ENCODE measurements at regions not wholly inside any gene's neighbourhood (a gene's known extent, or its start where the extent isn't known, plus 50 kb on each side); places are given as distances from the start of the nearest gene placed in this dataset.

GRCh38 chr18:39057423-39058064 lies 1491.9 kb upstream of the CELF4 start:
- H3K4me1 ChIP-seq (ENCODE audit: control insufficient read depth in 2 of 3, insufficient read depth in 2 of 3, low read depth in 1 of 3, low read length in 3 of 3) = no peaks in the 10 kb centered on the region
- DNase-seq = no peak
- FAIRE-seq = no peak
- no peak overlapping the region for H3K4me3 ChIP-seq (ENCODE audit: low read length in 3 of 3)
- no peaks in the 10 kb centered on the region for H3K36me3 ChIP-seq (ENCODE audit: control insufficient read depth in 2 of 3, insufficient read depth in 3 of 3, low read length in 3 of 3)
- TF ChIP-seq CTCF (IDR thresholded peaks at IDR 0.05; ENCODE audit: borderline replicate concordance, extremely low read depth, insufficient read depth) = no peak
- no peaks in the 10 kb centered on the region for H3K27me3 ChIP-seq (ENCODE audit: control insufficient read depth, insufficient read depth, low read length)
- intact Hi-C loops (cut with DNase I) = no loop called here
- H3K9ac ChIP-seq (ENCODE audit: low read length in 3 of 3) = no peak overlapping the region
- no peaks in the 10 kb centered on the region for H3K9me3 ChIP-seq (ENCODE audit: control insufficient read depth in 2 of 3, insufficient read depth in 1 of 3, low read length in 3 of 3)
- no peak overlapping the region for H3K27ac ChIP-seq (ENCODE audit: low read depth in 2 of 2, low read length in 2 of 2)

GRCh38 chr18:39053571-39053970 lies 1488.0 kb upstream of the CELF4 start:
- no peak for TF ChIP-seq CTCF (IDR thresholded peaks at IDR 0.05; ENCODE audit: borderline replicate concordance, extremely low read depth, insufficient read depth)
- DNase-seq (peak in 1 of 5 donors; percentile 24), FAIRE-seq (no peak)
- Histone ChIP-seq H3K36me3 (ENCODE audit: control insufficient read depth in 2 of 3, insufficient read depth in 3 of 3, low read length in 3 of 3) (no peaks in the 10 kb centered on the region), H3K9me3 (ENCODE audit: control insufficient read depth in 2 of 3, insufficient read depth in 1 of 3, low read length in 3 of 3) (no peaks in the 10 kb centered on the region), H3K4me1 (ENCODE audit: control insufficient read depth in 2 of 3, insufficient read depth in 2 of 3, low read depth in 1 of 3, low read length in 3 of 3) (no peaks in the 10 kb centered on the region), H3K4me3 (ENCODE audit: low read length in 3 of 3) (no peak overlapping the region), H3K27me3 (ENCODE audit: control insufficient read depth, insufficient read depth, low read length) (no peaks in the 10 kb centered on the region), H3K27ac (ENCODE audit: low read depth in 2 of 2, low read length in 2 of 2) (no peak overlapping the region), H3K9ac (ENCODE audit: low read length in 3 of 3) (no peak overlapping the region)
- intact Hi-C loops (cut with DNase I) = no loop called here

GRCh38 chr18:39051013-39051412 lies 1485.4 kb upstream of the CELF4 start:
- no peak overlapping the region for H3K4me3 ChIP-seq (ENCODE audit: low read length in 3 of 3)
- TF ChIP-seq CTCF (IDR thresholded peaks at IDR 0.05; ENCODE audit: borderline replicate concordance, extremely low read depth, insufficient read depth) = no peak
- no peaks in the 10 kb centered on the region for H3K36me3 ChIP-seq (ENCODE audit: control insufficient read depth in 2 of 3, insufficient read depth in 3 of 3, low read length in 3 of 3)
- H3K27me3 ChIP-seq (ENCODE audit: control insufficient read depth, insufficient read depth, low read length) = no peaks in the 10 kb centered on the region
- H3K4me1 ChIP-seq (ENCODE audit: control insufficient read depth in 2 of 3, insufficient read depth in 2 of 3, low read depth in 1 of 3, low read length in 3 of 3) = no peaks in the 10 kb centered on the region
- no peak overlapping the region for H3K9ac ChIP-seq (ENCODE audit: low read length in 3 of 3)
- H3K27ac ChIP-seq (ENCODE audit: low read depth in 2 of 2, low read length in 2 of 2) = no peak overlapping the region
- FAIRE-seq = no peak
- no peak for DNase-seq
- H3K9me3 ChIP-seq (ENCODE audit: control insufficient read depth in 2 of 3, insufficient read depth in 1 of 3, low read length in 3 of 3) = no peaks in the 10 kb centered on the region
- intact Hi-C loops (cut with DNase I) = no loop called here

- FAIRE-seq (no peak), DNase-seq (peak in 2 of 5 donors; percentile 15 to 25)
- TF ChIP-seq CTCF (IDR thresholded peaks at IDR 0.05; ENCODE audit: borderline replicate concordance, extremely low read depth, insufficient read depth) = no peak
- H3K27ac ChIP-seq (ENCODE audit: low read depth in 2 of 2, low read length in 2 of 2) = no peak overlapping the region
- intact Hi-C loops (cut with DNase I) = no loop called here
- no peaks in the 10 kb centered on the region for H3K4me1 ChIP-seq (ENCODE audit: control insufficient read depth in 2 of 3, insufficient read depth in 2 of 3, low read depth in 1 of 3, low read length in 3 of 3)
- no peak overlapping the region for H3K4me3 ChIP-seq (ENCODE audit: low read length in 3 of 3)
- no peaks in the 10 kb centered on the region for H3K36me3 ChIP-seq (ENCODE audit: control insufficient read depth in 2 of 3, insufficient read depth in 3 of 3, low read length in 3 of 3)
- no peak overlapping the region for H3K9ac ChIP-seq (ENCODE audit: low read length in 3 of 3)
- no peaks in the 10 kb centered on the region for H3K27me3 ChIP-seq (ENCODE audit: control insufficient read depth, insufficient read depth, low read length)
- H3K9me3 ChIP-seq (ENCODE audit: control insufficient read depth in 2 of 3, insufficient read depth in 1 of 3, low read length in 3 of 3) = no peaks in the 10 kb centered on the region
These were observed 1474.2 kb upstream of the CELF4 start for GRCh38 chr18:39039813-39040212.
